Gastrocnemius medialis (tissue), 4 donors: ENCODE measurements at regions not wholly inside any gene's neighbourhood (a gene's known extent, or its start where the extent isn't known, plus 50 kb on each side); places are given as distances from the start of the nearest gene placed in this dataset.

Experiments used
- ATAC-seq, 2 donors: fragments of 150-250 bp; one replicate each; pipeline ENCODE4 v1.9.1; 2016
- DNase-seq, 2 donors: peaks; one replicate each; pipeline ENCODE4 v3.0.0-alpha.2; 2019
- H3K27ac ChIP-seq, 4 donors: fragments of 200-600 bp; sonication (generic); 1 replicate in 1 of 4; 2 replicates in 3 of 4; pipeline ENCODE4 v1.5.1; 2016 to 2018; ENCODE audit warnings: mild to moderate bottlenecking in 2 of 4, moderate library complexity in 1 of 4
- H3K27me3 ChIP-seq, 3 donors: fragments of 200-600 bp; sonication (generic) in 2 of 3; 1 replicate in 1 of 3; 2 replicates in 2 of 3; pipeline versions ENCODE4 v1.5.1 to v1.6.0; 2016 to 2019; ENCODE audit warnings: mild to moderate bottlenecking in 1 of 3, moderate library complexity in 1 of 3
- H3K36me3 ChIP-seq, 2 donors: fragments of 200-600 bp; sonication (generic) in 1 of 2; one replicate each; pipeline ENCODE4 v1.5.1; 2017 to 2018
- H3K4me1 ChIP-seq, 2 donors: fragments of 200-600 bp; sonication (generic) in 1 of 2; one replicate each; pipeline ENCODE4 v1.5.1; 2016 to 2017; ENCODE audit warnings: mild to moderate bottlenecking in 2 of 2
- H3K4me3 ChIP-seq, 4 donors: fragments of 200-600 bp; sonication (generic) in 3 of 4; 1 replicate in 1 of 4; 2 replicates in 3 of 4; pipeline ENCODE4 v1.5.1; 2016 to 2019; ENCODE audit warnings: mild to moderate bottlenecking in 2 of 4
- H3K9me3 ChIP-seq, 3 donors: fragments of 200-600 bp; sonication (generic) in 2 of 3; 1 replicate in 1 of 3; 2 replicates in 2 of 3; pipeline ENCODE4 v1.5.1; 2016 to 2019
- POLR2A ChIP-seq, 2 donors: fragments of 450-650 bp; IDR thresholded peaks; one replicate each; pipeline ENCODE4 v1.6.1; 2017; ENCODE audit warnings: antibody characterized with exemption in 2 of 2, mild to moderate bottlenecking in 2 of 2, moderate library complexity in 2 of 2
- in situ Hi-C, 4 donors: fragments of 200-750 bp; cut with MboI; loops; one replicate each; pipeline versions ENCODE4 v1.15.0 to v1.8.0; 2017; ENCODE audit warnings: low sequenced_read_pairs in 4 of 4
- intact Hi-C: fragments of 100-400 bp; cut with DNase I; formaldehyde crosslinking; loops from one replicate; pipeline ENCODE4 v1.15.1; 2023; ENCODE audit warnings: low total_unique reads
- TF ChIP-seq, protein P1 (sequence below), 5 experiments: fragments of 450-650 bp in 3 of 5; fragments of 200-600 bp in 2 of 5; sonication (generic) in 2 of 5; IDR thresholded peaks in 4 of 5; conservative IDR thresholded peaks in 1 of 5; 1 replicate in 4 of 5; 2 replicates in 1 of 5; pipeline ENCODE4 v1.5.1; 2016 to 2019; ENCODE audit warnings: antibody characterized with exemption in 5 of 5, mild to moderate bottlenecking in 3 of 5, moderate library complexity in 3 of 5

- intact Hi-C loops (no loop called here), in situ Hi-C loops (no loop called here)
- Histone ChIP-seq H3K4me3 (no peak overlapping the region), H3K9me3 (peaks cover 0 to 7% (median 3%) of the 10 kb centered on the region in 3 donors), H3K4me1 (no peaks in the 10 kb centered on the region), H3K36me3 (no peaks in the 10 kb centered on the region), H3K27ac (no peak overlapping the region), H3K27me3 (no peaks in the 10 kb centered on the region)
- no peak for ATAC-seq
- DNase-seq = no peak
- TF ChIP-seq POLR2A (IDR thresholded peaks at IDR 0.05) = no peak
- TF ChIP-seq, protein P1, sequence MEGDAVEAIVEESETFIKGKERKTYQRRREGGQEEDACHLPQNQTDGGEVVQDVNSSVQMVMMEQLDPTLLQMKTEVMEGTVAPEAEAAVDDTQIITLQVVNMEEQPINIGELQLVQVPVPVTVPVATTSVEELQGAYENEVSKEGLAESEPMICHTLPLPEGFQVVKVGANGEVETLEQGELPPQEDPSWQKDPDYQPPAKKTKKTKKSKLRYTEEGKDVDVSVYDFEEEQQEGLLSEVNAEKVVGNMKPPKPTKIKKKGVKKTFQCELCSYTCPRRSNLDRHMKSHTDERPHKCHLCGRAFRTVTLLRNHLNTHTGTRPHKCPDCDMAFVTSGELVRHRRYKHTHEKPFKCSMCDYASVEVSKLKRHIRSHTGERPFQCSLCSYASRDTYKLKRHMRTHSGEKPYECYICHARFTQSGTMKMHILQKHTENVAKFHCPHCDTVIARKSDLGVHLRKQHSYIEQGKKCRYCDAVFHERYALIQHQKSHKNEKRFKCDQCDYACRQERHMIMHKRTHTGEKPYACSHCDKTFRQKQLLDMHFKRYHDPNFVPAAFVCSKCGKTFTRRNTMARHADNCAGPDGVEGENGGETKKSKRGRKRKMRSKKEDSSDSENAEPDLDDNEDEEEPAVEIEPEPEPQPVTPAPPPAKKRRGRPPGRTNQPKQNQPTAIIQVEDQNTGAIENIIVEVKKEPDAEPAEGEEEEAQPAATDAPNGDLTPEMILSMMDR (IDR thresholded peaks at IDR 0.05 in 4 of 5, conservative IDR thresholded peaks at IDR 0.05 in 1 of 5) = no peak
These were observed 92.0 kb downstream of the DIRAS3 start for GRCh38 chr1:67958472-67958871.

DNA sequence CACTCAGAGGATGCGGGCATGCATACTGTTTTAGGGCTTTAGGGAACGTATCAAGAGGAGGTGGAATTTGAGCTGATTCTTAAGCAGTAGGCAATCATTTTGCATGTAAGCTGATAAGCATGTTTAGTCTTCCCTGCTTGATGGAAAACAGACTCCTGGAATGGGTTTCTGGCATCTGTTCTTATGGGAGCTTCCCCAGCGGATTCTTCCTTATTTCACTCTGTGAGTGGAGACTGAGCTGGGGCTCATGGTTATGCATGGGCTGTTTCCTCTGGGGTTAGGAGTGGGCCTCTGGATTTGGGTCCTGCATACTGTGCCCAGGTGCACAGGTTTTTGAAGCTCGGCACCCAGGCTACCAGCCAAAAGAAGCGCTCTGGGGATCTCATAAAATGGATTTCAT lies 93.4 kb downstream of the DIRAS3 start:
- no peak for TF ChIP-seq POLR2A (IDR thresholded peaks at IDR 0.05)
- TF ChIP-seq, protein P1 (IDR thresholded peaks at IDR 0.05 in 4 of 5, conservative IDR thresholded peaks at IDR 0.05 in 1 of 5) = no peak
- no peak for ATAC-seq
- in situ Hi-C loops (no loop called here), intact Hi-C loops (no loop called here)
- no peak overlapping the region for H3K27ac ChIP-seq
- no peaks in the 10 kb centered on the region for H3K36me3 ChIP-seq
- no peaks in the 10 kb centered on the region for H3K27me3 ChIP-seq
- peaks cover 0 to 1% (median 0%) of the 10 kb centered on the region in 3 donors for H3K9me3 ChIP-seq
- no peak overlapping the region for H3K4me3 ChIP-seq
- peaks cover 0 to 3% of the 10 kb centered on the region in 2 donors for H3K4me1 ChIP-seq
- DNase-seq = no peak

DNA sequence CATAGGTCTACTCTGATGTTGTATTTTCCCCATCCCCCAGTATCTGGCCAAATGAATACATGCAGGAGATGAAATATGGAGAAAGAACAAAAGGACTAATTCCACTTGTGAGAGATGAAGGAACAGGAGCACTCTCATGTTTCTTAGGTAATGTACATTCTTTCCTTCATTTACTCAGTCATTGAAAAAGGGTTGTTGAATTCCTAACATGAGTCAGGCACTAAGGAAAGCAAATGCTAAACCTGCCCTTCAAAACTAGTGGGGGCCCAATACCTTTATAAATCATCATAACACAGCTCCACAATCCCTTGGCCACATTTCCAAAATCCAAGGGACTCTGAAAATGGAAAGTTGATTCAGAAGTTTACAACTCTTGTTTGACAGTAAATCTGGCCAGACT lies 94.3 kb downstream of the DIRAS3 start:
- intact Hi-C loops (no loop called here), in situ Hi-C loops (no loop called here)
- Histone ChIP-seq H3K9me3 (no peaks in the 10 kb centered on the region), H3K27ac (no peak overlapping the region), H3K4me1 (peaks cover 0 to 4% of the 10 kb centered on the region in 2 donors), H3K36me3 (no peaks in the 10 kb centered on the region), H3K27me3 (no peaks in the 10 kb centered on the region), H3K4me3 (no peak overlapping the region)
- ATAC-seq = no peak
- TF ChIP-seq, protein P1 (IDR thresholded peaks at IDR 0.05 in 4 of 5, conservative IDR thresholded peaks at IDR 0.05 in 1 of 5) = no peak
- no peak for TF ChIP-seq POLR2A (IDR thresholded peaks at IDR 0.05)
- no peak for DNase-seq

GRCh38 chr1:67955591-67955990 lies 94.8 kb downstream of the DIRAS3 start:
- H3K4me1 ChIP-seq = peaks cover 0 to 4% of the 10 kb centered on the region in 2 donors
- DNase-seq (no peak), ATAC-seq (no peak)
- no peaks in the 10 kb centered on the region for H3K9me3 ChIP-seq
- no peak overlapping the region for H3K27ac ChIP-seq
- TF ChIP-seq POLR2A (IDR thresholded peaks at IDR 0.05) = no peak
- TF ChIP-seq, protein P1 (IDR thresholded peaks at IDR 0.05 in 4 of 5, conservative IDR thresholded peaks at IDR 0.05 in 1 of 5) = no peak
- in situ Hi-C loops (no loop called here), intact Hi-C loops (no loop called here)
- no peak overlapping the region for H3K4me3 ChIP-seq
- no peaks in the 10 kb centered on the region for H3K27me3 ChIP-seq
- H3K36me3 ChIP-seq = no peaks in the 10 kb centered on the region

DNA sequence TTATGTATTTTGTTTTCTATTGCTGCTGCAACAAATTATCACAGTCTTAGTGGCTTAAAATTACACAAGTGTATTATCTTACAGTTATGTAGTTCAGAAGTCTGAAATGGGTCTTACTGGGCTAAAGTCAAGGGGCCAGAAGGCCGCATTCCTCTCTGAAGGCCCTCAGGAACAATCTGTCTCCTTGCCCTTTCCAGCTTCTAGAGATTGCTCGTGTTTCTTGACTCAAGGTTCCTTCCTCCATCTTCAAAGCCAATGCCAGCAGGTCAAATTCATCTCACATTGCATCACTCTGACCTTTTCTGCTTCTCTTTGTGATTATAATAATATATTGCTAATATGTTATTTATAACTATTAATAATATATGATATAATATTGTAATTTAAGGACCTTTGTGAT lies 97.1 kb downstream of the DIRAS3 start:
- intact Hi-C loops = no loop called here
- in situ Hi-C loops = no loop called here
- no peak overlapping the region for H3K27ac ChIP-seq
- ATAC-seq = no peak
- H3K27me3 ChIP-seq = no peaks in the 10 kb centered on the region
- TF ChIP-seq, protein P1 (IDR thresholded peaks at IDR 0.05 in 4 of 5, conservative IDR thresholded peaks at IDR 0.05 in 1 of 5) = no peak
- TF ChIP-seq POLR2A (IDR thresholded peaks at IDR 0.05) = no peak
- no peak for DNase-seq
- H3K4me3 ChIP-seq = no peak overlapping the region
- peaks cover 0 to 4% of the 10 kb centered on the region in 2 donors for H3K4me1 ChIP-seq
- no peaks in the 10 kb centered on the region for H3K36me3 ChIP-seq
- no peaks in the 10 kb centered on the region for H3K9me3 ChIP-seq
